HepG2 (cell line): ENCODE measurements at regions not wholly inside any gene's neighbourhood (a gene's known extent, or its start where the extent isn't known, plus 50 kb on each side); places are given as distances from the start of the nearest gene placed in this dataset.

Experiments used
- AHR ChIP-seq: IDR thresholded peaks from 2 replicates; pipeline ENCODE4 v1.6.1; 2018; ENCODE audit warnings: missing genetic modification reagents, missing compliant biosample characterization
- IKZF1 ChIP-seq: fragments of 450-650 bp; IDR thresholded peaks from 2 replicates; pipeline ENCODE4 v1.7.1; 2016
- IKZF4 ChIP-seq: sonication (generic); formaldehyde crosslinking; IDR thresholded peaks from 2 replicates; pipeline ENCODE4 v1.5.1; 2020; ENCODE audit warnings: borderline replicate concordance, mild to moderate bottlenecking, low read depth, missing genetic modification reagents; ENCODE audit errors: not compliant biosample characterization
- IRF2 ChIP-seq: IDR thresholded peaks from 2 replicates; pipeline ENCODE4 v1.6.1; 2018; ENCODE audit warnings: missing genetic modification reagents, missing compliant biosample characterization
- ISL2 ChIP-seq: sonication (generic); formaldehyde crosslinking; IDR thresholded peaks from 2 replicates; pipeline ENCODE4 v1.5.0; 2020; ENCODE audit warnings: missing genetic modification reagents
- JUNB ChIP-seq: sonication (generic); formaldehyde crosslinking; IDR thresholded peaks from 2 replicates; pipeline ENCODE4 v1.8.0; 2022; ENCODE audit warnings: missing genetic modification reagents, mild to moderate bottlenecking, borderline replicate concordance
- MED13 ChIP-seq: sonication (generic); formaldehyde crosslinking; IDR thresholded peaks from 2 replicates; pipeline ENCODE4 v1.5.0; 2020; ENCODE audit warnings: missing genetic modification reagents
- SAP130 ChIP-seq: IDR thresholded peaks from 2 replicates; pipeline ENCODE4 v1.6.1; 2016; ENCODE audit warnings: low read depth
- ZNF160 ChIP-seq: sonication (generic); formaldehyde crosslinking; IDR thresholded peaks from 2 replicates; pipeline ENCODE4 v1.8.0; 2022; ENCODE audit warnings: mild to moderate bottlenecking, inconsistent platforms, missing genetic modification reagents
- ZNF44 ChIP-seq: sonication (generic); formaldehyde crosslinking; IDR thresholded peaks from 2 replicates; pipeline ENCODE4 v1.5.1; 2020; ENCODE audit warnings: mild to moderate bottlenecking, missing genetic modification reagents
- ZNF720 ChIP-seq: sonication (generic); formaldehyde crosslinking; IDR thresholded peaks from 2 replicates; pipeline ENCODE4 v1.4.0; 2020; ENCODE audit warnings: missing genetic modification reagents
- ZSCAN9 ChIP-seq: IDR thresholded peaks from 2 replicates; pipeline ENCODE4 v1.6.1; 2016; ENCODE audit warnings: borderline replicate concordance
- TF ChIP-seq, protein P1 (sequence below): sonication (generic); formaldehyde crosslinking; IDR thresholded peaks from 2 replicates; pipeline ENCODE4 v1.5.1; 2020; ENCODE audit warnings: missing genetic modification reagents, mild to moderate bottlenecking, borderline replicate concordance
- TF ChIP-seq, protein P2 (sequence below): sonication (generic); formaldehyde crosslinking; IDR thresholded peaks from 2 replicates; pipeline ENCODE4 v1.4.0; 2020; ENCODE audit warnings: mild to moderate bottlenecking, missing genetic modification reagents
- TF ChIP-seq, protein P3 (sequence below): sonication (generic); formaldehyde crosslinking; IDR thresholded peaks from 2 replicates; pipeline ENCODE4 v1.4.0; 2020; ENCODE audit warnings: mild to moderate bottlenecking, missing genetic modification reagents
- TF ChIP-seq, protein P4 (sequence below), 2 experiments: fragments of 450-650 bp in 1 of 2; sonication (generic) in 1 of 2; formaldehyde crosslinking; IDR thresholded peaks; 2 replicates each; pipeline versions ENCODE4 v1.5.0 to v1.8.0; 2020 to 2022; ENCODE audit warnings: mild to moderate bottlenecking in 1 of 2, missing genetic modification reagents in 1 of 2
- TF ChIP-seq, protein P5 (sequence below): sonication (generic); formaldehyde crosslinking; IDR thresholded peaks from 2 replicates; pipeline ENCODE4 v1.4.0; 2020; ENCODE audit warnings: mild to moderate bottlenecking, missing genetic modification reagents
- TF ChIP-seq, protein P6 (sequence below): IDR thresholded peaks from 2 replicates; pipeline ENCODE4 v1.6.1; 2016; ENCODE audit warnings: missing genetic modification reagents, missing compliant biosample characterization
- TF ChIP-seq, protein P7 (sequence below): sonication (generic); formaldehyde crosslinking; IDR thresholded peaks from 2 replicates; pipeline ENCODE4 v1.8.0; 2022; ENCODE audit warnings: missing genetic modification reagents, mild to moderate bottlenecking, borderline replicate concordance
- TF ChIP-seq, protein P8 (sequence below): sonication (generic); formaldehyde crosslinking; conservative IDR thresholded peaks from 2 replicates; pipeline ENCODE4 v1.4.0; 2020; ENCODE audit warnings: mild to moderate bottlenecking, missing genetic modification reagents, moderate library complexity

DNA sequence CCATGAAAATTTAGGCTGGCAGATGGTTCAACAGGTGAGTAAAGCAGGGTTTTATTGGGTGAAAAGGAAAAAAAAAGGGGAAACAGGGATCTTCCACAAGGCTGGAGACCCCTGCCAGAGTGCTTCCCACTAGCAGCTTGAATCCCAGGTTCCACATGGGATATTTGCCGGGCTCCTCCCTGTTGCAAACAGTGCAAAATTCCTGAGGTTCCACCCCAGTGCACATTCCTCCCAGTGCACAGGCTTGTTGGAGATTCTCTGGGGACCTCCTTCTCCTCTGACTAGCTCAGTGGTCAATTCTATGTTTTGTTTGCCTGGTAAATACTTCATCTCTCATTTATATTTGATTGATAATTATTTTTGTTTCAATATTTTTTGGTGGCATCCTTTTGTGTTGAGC, 66.4 kb upstream of the UGT2B15 start (continued):
- TF ChIP-seq ZNF160 (CRISPR knock-in tag), result no peak
- TF ChIP-seq, protein P1, sequence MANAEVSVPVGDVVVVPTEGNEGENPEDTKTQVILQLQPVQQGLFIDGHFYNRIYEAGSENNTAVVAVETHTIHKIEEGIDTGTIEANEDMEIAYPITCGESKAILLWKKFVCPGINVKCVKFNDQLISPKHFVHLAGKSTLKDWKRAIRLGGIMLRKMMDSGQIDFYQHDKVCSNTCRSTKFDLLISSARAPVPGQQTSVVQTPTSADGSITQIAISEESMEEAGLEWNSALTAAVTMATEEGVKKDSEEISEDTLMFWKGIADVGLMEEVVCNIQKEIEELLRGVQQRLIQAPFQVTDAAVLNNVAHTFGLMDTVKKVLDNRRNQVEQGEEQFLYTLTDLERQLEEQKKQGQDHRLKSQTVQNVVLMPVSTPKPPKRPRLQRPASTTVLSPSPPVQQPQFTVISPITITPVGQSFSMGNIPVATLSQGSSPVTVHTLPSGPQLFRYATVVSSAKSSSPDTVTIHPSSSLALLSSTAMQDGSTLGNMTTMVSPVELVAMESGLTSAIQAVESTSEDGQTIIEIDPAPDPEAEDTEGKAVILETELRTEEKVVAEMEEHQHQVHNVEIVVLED (CRISPR knock-in tag), result no peak
- peak; percentile 29; the same call in 1 of the 2 replicates for TF ChIP-seq IRF2 (CRISPR knock-in tag)
- TF ChIP-seq, protein P2, sequence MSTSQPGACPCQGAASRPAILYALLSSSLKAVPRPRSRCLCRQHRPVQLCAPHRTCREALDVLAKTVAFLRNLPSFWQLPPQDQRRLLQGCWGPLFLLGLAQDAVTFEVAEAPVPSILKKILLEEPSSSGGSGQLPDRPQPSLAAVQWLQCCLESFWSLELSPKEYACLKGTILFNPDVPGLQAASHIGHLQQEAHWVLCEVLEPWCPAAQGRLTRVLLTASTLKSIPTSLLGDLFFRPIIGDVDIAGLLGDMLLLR (CRISPR knock-in tag), result no peak
- TF ChIP-seq ZNF44 (CRISPR knock-in tag), result no peak
- no peak for TF ChIP-seq AHR (CRISPR knock-in tag)
- TF ChIP-seq, protein P3, sequence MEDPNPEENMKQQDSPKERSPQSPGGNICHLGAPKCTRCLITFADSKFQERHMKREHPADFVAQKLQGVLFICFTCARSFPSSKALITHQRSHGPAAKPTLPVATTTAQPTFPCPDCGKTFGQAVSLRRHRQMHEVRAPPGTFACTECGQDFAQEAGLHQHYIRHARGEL, result no peak
- TF ChIP-seq JUNB, result no peak
- TF ChIP-seq, protein P4, sequence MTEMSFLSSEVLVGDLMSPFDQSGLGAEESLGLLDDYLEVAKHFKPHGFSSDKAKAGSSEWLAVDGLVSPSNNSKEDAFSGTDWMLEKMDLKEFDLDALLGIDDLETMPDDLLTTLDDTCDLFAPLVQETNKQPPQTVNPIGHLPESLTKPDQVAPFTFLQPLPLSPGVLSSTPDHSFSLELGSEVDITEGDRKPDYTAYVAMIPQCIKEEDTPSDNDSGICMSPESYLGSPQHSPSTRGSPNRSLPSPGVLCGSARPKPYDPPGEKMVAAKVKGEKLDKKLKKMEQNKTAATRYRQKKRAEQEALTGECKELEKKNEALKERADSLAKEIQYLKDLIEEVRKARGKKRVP (CRISPR knock-in tag; IDR thresholded peaks at IDR 0.05), result no peak
- no peak for TF ChIP-seq MED13 (CRISPR knock-in tag)
- TF ChIP-seq SAP130 (CRISPR knock-in tag), result peak; percentile 34; the same call in 1 of the 2 replicates
- TF ChIP-seq ISL2 (CRISPR knock-in tag), result 0 out of 2 replicates have a peak, but pooled peaks have one; percentile 44
- TF ChIP-seq ZNF720 (CRISPR knock-in tag), result no peak
- no peak for TF ChIP-seq ZSCAN9
- no peak for TF ChIP-seq IKZF4 (CRISPR knock-in tag)
- TF ChIP-seq, protein P5, sequence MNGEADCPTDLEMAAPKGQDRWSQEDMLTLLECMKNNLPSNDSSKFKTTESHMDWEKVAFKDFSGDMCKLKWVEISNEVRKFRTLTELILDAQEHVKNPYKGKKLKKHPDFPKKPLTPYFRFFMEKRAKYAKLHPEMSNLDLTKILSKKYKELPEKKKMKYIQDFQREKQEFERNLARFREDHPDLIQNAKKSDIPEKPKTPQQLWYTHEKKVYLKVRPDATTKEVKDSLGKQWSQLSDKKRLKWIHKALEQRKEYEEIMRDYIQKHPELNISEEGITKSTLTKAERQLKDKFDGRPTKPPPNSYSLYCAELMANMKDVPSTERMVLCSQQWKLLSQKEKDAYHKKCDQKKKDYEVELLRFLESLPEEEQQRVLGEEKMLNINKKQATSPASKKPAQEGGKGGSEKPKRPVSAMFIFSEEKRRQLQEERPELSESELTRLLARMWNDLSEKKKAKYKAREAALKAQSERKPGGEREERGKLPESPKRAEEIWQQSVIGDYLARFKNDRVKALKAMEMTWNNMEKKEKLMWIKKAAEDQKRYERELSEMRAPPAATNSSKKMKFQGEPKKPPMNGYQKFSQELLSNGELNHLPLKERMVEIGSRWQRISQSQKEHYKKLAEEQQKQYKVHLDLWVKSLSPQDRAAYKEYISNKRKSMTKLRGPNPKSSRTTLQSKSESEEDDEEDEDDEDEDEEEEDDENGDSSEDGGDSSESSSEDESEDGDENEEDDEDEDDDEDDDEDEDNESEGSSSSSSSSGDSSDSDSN, result no peak
- TF ChIP-seq, protein P6, sequence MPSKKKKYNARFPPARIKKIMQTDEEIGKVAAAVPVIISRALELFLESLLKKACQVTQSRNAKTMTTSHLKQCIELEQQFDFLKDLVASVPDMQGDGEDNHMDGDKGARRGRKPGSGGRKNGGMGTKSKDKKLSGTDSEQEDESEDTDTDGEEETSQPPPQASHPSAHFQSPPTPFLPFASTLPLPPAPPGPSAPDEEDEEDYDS, result peak; percentile 34; the same call in 1 of the 2 replicates
- no peak for TF ChIP-seq IKZF1
- TF ChIP-seq, protein P7, sequence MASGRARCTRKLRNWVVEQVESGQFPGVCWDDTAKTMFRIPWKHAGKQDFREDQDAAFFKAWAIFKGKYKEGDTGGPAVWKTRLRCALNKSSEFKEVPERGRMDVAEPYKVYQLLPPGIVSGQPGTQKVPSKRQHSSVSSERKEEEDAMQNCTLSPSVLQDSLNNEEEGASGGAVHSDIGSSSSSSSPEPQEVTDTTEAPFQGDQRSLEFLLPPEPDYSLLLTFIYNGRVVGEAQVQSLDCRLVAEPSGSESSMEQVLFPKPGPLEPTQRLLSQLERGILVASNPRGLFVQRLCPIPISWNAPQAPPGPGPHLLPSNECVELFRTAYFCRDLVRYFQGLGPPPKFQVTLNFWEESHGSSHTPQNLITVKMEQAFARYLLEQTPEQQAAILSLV, result no peak
- TF ChIP-seq, protein P8, sequence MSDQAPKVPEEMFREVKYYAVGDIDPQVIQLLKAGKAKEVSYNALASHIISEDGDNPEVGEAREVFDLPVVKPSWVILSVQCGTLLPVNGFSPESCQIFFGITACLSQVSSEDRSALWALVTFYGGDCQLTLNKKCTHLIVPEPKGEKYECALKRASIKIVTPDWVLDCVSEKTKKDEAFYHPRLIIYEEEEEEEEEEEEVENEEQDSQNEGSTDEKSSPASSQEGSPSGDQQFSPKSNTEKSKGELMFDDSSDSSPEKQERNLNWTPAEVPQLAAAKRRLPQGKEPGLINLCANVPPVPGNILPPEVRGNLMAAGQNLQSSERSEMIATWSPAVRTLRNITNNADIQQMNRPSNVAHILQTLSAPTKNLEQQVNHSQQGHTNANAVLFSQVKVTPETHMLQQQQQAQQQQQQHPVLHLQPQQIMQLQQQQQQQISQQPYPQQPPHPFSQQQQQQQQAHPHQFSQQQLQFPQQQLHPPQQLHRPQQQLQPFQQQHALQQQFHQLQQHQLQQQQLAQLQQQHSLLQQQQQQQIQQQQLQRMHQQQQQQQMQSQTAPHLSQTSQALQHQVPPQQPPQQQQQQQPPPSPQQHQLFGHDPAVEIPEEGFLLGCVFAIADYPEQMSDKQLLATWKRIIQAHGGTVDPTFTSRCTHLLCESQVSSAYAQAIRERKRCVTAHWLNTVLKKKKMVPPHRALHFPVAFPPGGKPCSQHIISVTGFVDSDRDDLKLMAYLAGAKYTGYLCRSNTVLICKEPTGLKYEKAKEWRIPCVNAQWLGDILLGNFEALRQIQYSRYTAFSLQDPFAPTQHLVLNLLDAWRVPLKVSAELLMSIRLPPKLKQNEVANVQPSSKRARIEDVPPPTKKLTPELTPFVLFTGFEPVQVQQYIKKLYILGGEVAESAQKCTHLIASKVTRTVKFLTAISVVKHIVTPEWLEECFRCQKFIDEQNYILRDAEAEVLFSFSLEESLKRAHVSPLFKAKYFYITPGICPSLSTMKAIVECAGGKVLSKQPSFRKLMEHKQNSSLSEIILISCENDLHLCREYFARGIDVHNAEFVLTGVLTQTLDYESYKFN (CRISPR knock-in tag), result 0 out of 2 replicates have a peak, but pooled peaks have one; percentile 16
